Activated B cell treated with CpG ODN at 0.5 μM for 24 hours (primary cell): ENCODE measurements at regions not wholly inside any gene's neighbourhood (a gene's known extent, or its start where the extent isn't known, plus 50 kb on each side); places are given as distances from the start of the nearest gene placed in this dataset.

ENCODE experiments used
- ATAC-seq: fragments of 200-7000 bp; cut with Tn5 transposase; one replicate; pipeline ENCODE4 v1.10.0; 2021; ENCODE audit warnings: low read depth, mild to moderate bottlenecking, moderate library complexity
- CTCF ChIA-PET: fragments of 350-600 bp; sonication (Branson Sonifier 250); formaldehyde crosslinking; loops from one replicate; lab custom pipeline; 2021; ENCODE audit warnings: antibody characterized with exemption; lab: Charles Lee
- POLR2A ChIA-PET: fragments of 350-600 bp; sonication (Branson Sonifier 250); formaldehyde crosslinking; loops from one replicate; lab custom pipeline; 2021; ENCODE audit warnings: antibody characterized with exemption; lab: Charles Lee
- DNase-seq: peaks from one replicate; pipeline ENCODE4 v3.0.0; 2022
- H3K27ac Mint-ChIP-seq: one replicate; pipeline ENCODE4 v1.8.0; 2020; ENCODE audit warnings: mixed read lengths
- H3K27me3 Mint-ChIP-seq: one replicate; pipeline ENCODE4 v1.8.0; 2021; ENCODE audit warnings: mixed read lengths
- H3K36me3 Mint-ChIP-seq: one replicate; pipeline ENCODE4 v1.8.0; 2021; ENCODE audit warnings: low read depth, mixed read lengths
- H3K4me1 Mint-ChIP-seq: one replicate; pipeline ENCODE4 v1.8.0; 2021; ENCODE audit warnings: mixed read lengths
- H3K4me3 Mint-ChIP-seq: one replicate; pipeline ENCODE4 v1.8.0; 2020; ENCODE audit warnings: mild to moderate bottlenecking, mixed read lengths
- H3K9me3 Mint-ChIP-seq: one replicate; pipeline ENCODE4 v1.8.0; 2020; ENCODE audit warnings: mixed read lengths
- intact Hi-C: fragments of 100-400 bp; cut with micrococcal nuclease; formaldehyde crosslinking; loops from one replicate; pipeline ENCODE4 v1.15.1; 2024
- TF ChIP-seq, protein P1 (sequence below): fragments of 200-600 bp; IDR thresholded peaks from one replicate; pipeline ENCODE4 v1.8.0; 2022; ENCODE audit warnings: antibody characterized with exemption, mild to moderate bottlenecking

DNA sequence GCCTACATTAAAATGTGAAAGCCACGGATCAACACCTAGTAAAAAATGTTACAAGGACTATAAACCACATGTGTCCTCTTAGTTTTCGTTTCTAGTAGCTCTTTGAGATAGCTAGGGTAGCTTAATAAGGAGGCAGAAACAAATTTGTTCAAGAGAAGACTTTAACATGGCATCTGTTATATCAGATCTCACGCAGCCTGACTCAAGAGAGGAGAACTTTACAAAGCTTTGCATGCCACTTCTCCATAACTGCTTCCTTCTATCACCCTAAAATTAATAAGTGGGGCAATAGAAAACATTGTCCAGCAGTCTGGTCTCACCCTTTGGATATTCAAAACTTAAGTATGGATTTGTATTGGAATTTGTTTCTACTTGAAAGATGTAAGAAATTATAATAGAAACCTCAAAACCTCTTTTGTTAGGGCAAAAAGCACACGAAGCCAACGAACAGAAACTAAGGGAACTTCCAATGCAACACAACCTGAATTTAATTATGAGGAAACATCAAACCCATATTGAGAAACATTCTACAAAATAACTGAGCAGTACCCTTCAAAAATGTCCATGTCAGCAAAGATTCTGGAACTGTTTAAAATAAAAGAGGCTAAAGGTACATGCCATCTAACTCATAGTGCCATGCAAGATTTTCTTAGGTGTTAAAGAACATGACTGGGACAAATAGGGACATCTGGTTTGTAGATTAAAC lies 194.8 kb downstream of the LRIG3 start:
- TF ChIP-seq, protein P1, sequence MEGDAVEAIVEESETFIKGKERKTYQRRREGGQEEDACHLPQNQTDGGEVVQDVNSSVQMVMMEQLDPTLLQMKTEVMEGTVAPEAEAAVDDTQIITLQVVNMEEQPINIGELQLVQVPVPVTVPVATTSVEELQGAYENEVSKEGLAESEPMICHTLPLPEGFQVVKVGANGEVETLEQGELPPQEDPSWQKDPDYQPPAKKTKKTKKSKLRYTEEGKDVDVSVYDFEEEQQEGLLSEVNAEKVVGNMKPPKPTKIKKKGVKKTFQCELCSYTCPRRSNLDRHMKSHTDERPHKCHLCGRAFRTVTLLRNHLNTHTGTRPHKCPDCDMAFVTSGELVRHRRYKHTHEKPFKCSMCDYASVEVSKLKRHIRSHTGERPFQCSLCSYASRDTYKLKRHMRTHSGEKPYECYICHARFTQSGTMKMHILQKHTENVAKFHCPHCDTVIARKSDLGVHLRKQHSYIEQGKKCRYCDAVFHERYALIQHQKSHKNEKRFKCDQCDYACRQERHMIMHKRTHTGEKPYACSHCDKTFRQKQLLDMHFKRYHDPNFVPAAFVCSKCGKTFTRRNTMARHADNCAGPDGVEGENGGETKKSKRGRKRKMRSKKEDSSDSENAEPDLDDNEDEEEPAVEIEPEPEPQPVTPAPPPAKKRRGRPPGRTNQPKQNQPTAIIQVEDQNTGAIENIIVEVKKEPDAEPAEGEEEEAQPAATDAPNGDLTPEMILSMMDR, result no peak
- Mint-ChIP-seq H3K27ac (no peak overlapping the region), H3K9me3 (no peaks in the 10 kb centered on the region)

DNA sequence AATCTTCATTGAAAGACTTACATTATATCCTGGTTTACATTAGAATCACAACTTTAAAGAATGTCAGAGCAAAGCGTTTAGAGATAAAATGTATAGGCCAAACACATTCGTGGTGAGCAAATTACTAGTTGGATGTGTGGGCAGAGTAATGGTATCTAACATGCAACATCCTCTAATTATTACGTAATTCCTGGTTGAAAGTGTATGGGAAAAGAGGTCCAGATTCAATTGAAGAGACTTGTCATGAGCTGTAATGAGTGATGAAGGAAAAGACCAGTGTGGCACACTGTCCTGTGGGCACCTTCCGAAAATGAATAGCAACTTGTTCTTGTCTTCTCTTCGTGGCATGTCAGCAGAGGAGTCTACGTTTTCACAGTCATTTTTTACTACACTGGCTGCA lies 192.8 kb downstream of the LRIG3 start:
- DNase-seq (no peak), ATAC-seq (no peak)
- ChIA-PET POLR2A (no interaction called here), CTCF (no interaction called here)
- H3K36me3 Mint-ChIP-seq, result no peaks in the 10 kb centered on the region
- no peaks in the 10 kb centered on the region for H3K9me3 Mint-ChIP-seq
- TF ChIP-seq, protein P1, result no peak
- H3K4me1 Mint-ChIP-seq, result no peaks in the 10 kb centered on the region
- intact Hi-C loops, result no loop called here
- no peak overlapping the region for H3K4me3 Mint-ChIP-seq
- no peaks in the 10 kb centered on the region for H3K27me3 Mint-ChIP-seq
- no peak overlapping the region for H3K27ac Mint-ChIP-seq

More for the DNA sequence above, 194.8 kb downstream of the LRIG3 start:
- H3K4me1 Mint-ChIP-seq, result no peaks in the 10 kb centered on the region
- H3K27me3 Mint-ChIP-seq, result no peaks in the 10 kb centered on the region
- ATAC-seq (no peak), DNase-seq (no peak)
- no peaks in the 10 kb centered on the region for H3K36me3 Mint-ChIP-seq
- intact Hi-C loops, result no loop called here
- H3K4me3 Mint-ChIP-seq, result no peak overlapping the region
- POLR2A ChIA-PET, result no interaction called here
- CTCF ChIA-PET, result no interaction called here

DNA sequence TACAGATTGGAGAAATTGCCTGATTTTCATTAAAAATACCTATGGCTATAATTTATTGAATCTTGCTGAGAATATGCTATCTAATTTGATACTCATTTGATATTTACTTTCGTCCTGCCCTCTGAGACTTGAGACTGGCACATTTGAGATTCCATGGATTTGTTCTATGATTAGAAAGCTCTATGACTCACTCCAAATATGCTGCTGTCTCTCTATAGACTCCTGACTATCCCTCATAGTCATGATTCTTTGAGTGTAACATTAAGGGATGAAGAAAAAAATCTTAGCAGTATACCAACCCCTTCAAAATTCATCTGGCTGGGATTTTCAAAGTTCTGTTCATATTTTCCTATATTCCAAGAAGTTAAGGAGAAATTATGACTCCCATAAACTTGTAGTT lies 191.9 kb downstream of the LRIG3 start:
- Mint-ChIP-seq H3K36me3 (no peaks in the 10 kb centered on the region), H3K27ac (no peak overlapping the region), H3K4me3 (no peak overlapping the region), H3K9me3 (no peaks in the 10 kb centered on the region), H3K27me3 (no peaks in the 10 kb centered on the region), H3K4me1 (no peaks in the 10 kb centered on the region)
- intact Hi-C loops, result no loop called here
- TF ChIP-seq, protein P1, result no peak
- ChIA-PET POLR2A (no interaction called here), CTCF (no interaction called here)
- no peak for ATAC-seq
- DNase-seq, result no peak

DNA sequence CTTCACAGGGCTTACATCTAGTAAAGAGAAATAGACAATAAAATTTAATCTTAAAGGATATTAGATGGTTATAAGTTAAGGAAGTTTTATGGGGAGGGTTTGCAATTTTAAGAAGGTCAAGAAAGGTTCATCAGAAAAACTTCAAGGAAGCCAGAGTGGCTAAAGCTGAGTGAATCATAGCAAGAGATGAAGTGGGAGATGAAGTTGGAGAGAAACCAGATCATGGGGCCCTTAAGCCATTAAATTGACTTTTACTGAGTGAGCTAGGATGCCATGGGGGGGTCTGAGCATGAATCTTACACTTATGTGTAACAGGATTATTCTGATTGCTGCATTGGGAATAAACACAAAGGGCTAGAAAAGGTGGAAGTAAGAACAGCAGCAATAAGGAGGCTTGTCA lies 189.2 kb downstream of the LRIG3 start:
- no peak overlapping the region for H3K4me3 Mint-ChIP-seq
- H3K27ac Mint-ChIP-seq, result no peak overlapping the region
- intact Hi-C loops, result no loop called here
- H3K4me1 Mint-ChIP-seq, result no peaks in the 10 kb centered on the region
- H3K27me3 Mint-ChIP-seq, result no peaks in the 10 kb centered on the region
- ATAC-seq (no peak), DNase-seq (no peak)
- POLR2A ChIA-PET, result no interaction called here
- no peaks in the 10 kb centered on the region for H3K9me3 Mint-ChIP-seq
- CTCF ChIA-PET, result no interaction called here
- TF ChIP-seq, protein P1, result no peak
- H3K36me3 Mint-ChIP-seq, result no peaks in the 10 kb centered on the region

DNA sequence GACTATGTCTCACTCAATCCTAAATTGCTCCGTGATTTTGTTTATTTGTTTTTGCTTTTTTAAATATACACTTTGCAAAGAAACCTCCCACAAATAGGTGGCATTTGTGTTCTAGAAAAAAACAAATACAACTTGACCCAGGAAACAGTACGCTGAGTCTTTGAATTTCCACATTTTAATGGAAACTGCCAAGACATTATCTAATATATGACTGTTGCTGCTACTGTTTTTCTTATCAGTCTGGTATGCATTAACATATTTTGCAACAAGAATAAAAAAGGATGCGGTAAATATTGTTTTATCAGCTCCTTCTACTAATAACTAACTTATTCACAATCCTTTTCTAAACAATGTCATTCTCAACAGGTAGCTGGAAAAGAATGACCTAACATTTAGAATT lies 187.4 kb downstream of the LRIG3 start:
- DNase-seq (no peak), ATAC-seq (no peak)
- Mint-ChIP-seq H3K9me3 (no peaks in the 10 kb centered on the region), H3K27ac (no peak overlapping the region), H3K4me1 (no peaks in the 10 kb centered on the region), H3K36me3 (no peaks in the 10 kb centered on the region), H3K4me3 (no peak overlapping the region), H3K27me3 (no peaks in the 10 kb centered on the region)
- intact Hi-C loops, result no loop called here
- CTCF ChIA-PET, result no interaction called here
- POLR2A ChIA-PET, result no interaction called here
- TF ChIP-seq, protein P1, result no peak
